GM12874 (cell line): ENCODE measurements at regions not wholly inside any gene's neighbourhood (a gene's known extent, or its start where the extent isn't known, plus 50 kb on each side); places are given as distances from the start of the nearest gene placed in this dataset.

Experiments
- CTCF ChIP-seq: IDR thresholded peaks from 2 replicates; pipeline ENCODE4 v1.5.1; 2011; ENCODE audit warnings: low read depth, mild to moderate bottlenecking, control low read depth, low read length, moderate library complexity; ENCODE audit not compliant: insufficient read depth

GRCh38 chr1:199298825-199299224, 660.0 kb downstream of the PTPRC start:
- no peak for TF ChIP-seq CTCF

GRCh38 chr1:199301472-199302217, 662.8 kb downstream of the PTPRC start:
- TF ChIP-seq CTCF: no peak

GRCh38 chr1:199302554-199302953, 663.7 kb downstream of the PTPRC start:
- no peak for TF ChIP-seq CTCF

GRCh38 chr1:199303035-199303434, 664.2 kb downstream of the PTPRC start:
- no peak for TF ChIP-seq CTCF

GRCh38 chr1:199305053-199305452, 666.2 kb downstream of the PTPRC start:
- no peak for TF ChIP-seq CTCF

GRCh38 chr1:199307496-199308264, 668.8 kb downstream of the PTPRC start:
- no peak for TF ChIP-seq CTCF

- TF ChIP-seq CTCF: no peak
Observed at GRCh38 chr1:199308349-199308846, 669.6 kb downstream of the PTPRC start.
